H1 (cell line): ENCODE measurements at regions not wholly inside any gene's neighbourhood (a gene's known extent, or its start where the extent isn't known, plus 50 kb on each side); places are given as distances from the start of the nearest gene placed in this dataset.

ENCODE experiments used
- CTCF ChIA-PET: fragments of 300-600 bp; sonication (Branson Sonifier 250); formaldehyde crosslinking; loops from one replicate; lab custom pipeline; 2021; ENCODE audit not compliant: partially characterized antibody; lab: Charles Lee
- POLR2A ChIA-PET: fragments of 300-600 bp; sonication (Branson Sonifier 250); formaldehyde crosslinking; loops from one replicate; lab custom pipeline; 2021; ENCODE audit warnings: inconsistent platforms; ENCODE audit not compliant: partially characterized antibody; lab: Charles Lee
- DNase-seq, 2 experiments: peaks; one replicate each; pipeline versions ENCODE4 v3.0.0 to v3.0.0-alpha.2; 2010 to 2022; ENCODE audit warnings: low spot score in 2 of 2, low read depth in 1 of 2, mixed read lengths in 1 of 2
- FAIRE-seq: peaks from 2 replicates; lab custom pipeline; 2011; peaks lifted over from hg19 to GRCh38; lab: Jason Lieb, UNC
- H2AFZ ChIP-seq: 2 replicates; pipeline ENCODE4 v1.8.1; 2012; ENCODE audit warnings: low read length, inconsistent platforms
- H2AK5ac ChIP-seq: 2 replicates; pipeline ENCODE4 v1.6.1; 2013; ENCODE audit warnings: low read depth, low read length
- H2BK120ac ChIP-seq: replicated peaks from 2 replicates; pipeline ENCODE3; 2013; ENCODE audit warnings: low read depth, low read length, inconsistent platforms
- H2BK12ac ChIP-seq: 2 replicates; pipeline ENCODE4 v1.6.1; 2013; ENCODE audit warnings: low read depth, low read length
- H2BK15ac ChIP-seq: 2 replicates; pipeline ENCODE4 v1.6.1; 2013; ENCODE audit warnings: low read length
- H2BK20ac ChIP-seq: 2 replicates; pipeline ENCODE4 v1.6.1; 2013; ENCODE audit warnings: low read length
- H2BK5ac ChIP-seq: 2 replicates; pipeline ENCODE4 v1.6.1; 2013; ENCODE audit warnings: low read depth, low read length
- H3K14ac ChIP-seq: 2 replicates; pipeline ENCODE4 v1.6.1; 2013; ENCODE audit warnings: inconsistent platforms; ENCODE audit not compliant: insufficient read length
- H3K18ac ChIP-seq: 2 replicates; pipeline ENCODE4 v1.6.1; 2013; ENCODE audit warnings: low read length; ENCODE audit errors: extremely low read depth
- H3K23ac ChIP-seq: 2 replicates; pipeline ENCODE4 v1.6.1; 2013; ENCODE audit warnings: inconsistent platforms; ENCODE audit not compliant: insufficient read length
- H3K23me2 ChIP-seq: 2 replicates; pipeline ENCODE4 v1.6.1; 2013; ENCODE audit warnings: low read depth, low read length
- H3K27ac ChIP-seq: 2 replicates; pipeline ENCODE4 v1.6.1; 2011; ENCODE audit warnings: low read depth, low read length, inconsistent platforms
- H3K27me3 ChIP-seq, 4 experiments: replicated peaks in 1 of 4; 1 replicate in 1 of 4; 2 replicates in 3 of 4; pipeline versions ENCODE4 v1.6.1 to v1.8.1; 2011 to 2013; ENCODE audit warnings: low read length in 3 of 4, mild to moderate bottlenecking in 3 of 4, inconsistent platforms in 2 of 4, mixed read lengths in 2 of 4, moderate library complexity in 1 of 4; ENCODE audit not compliant: control insufficient read depth in 3 of 4, insufficient read depth in 3 of 4; ENCODE audit errors: extremely low read depth in 1 of 4
- H3K36me3 ChIP-seq, 4 experiments: 2 replicates each; pipeline versions ENCODE4 v1.6.1 to v1.8.1; 2011 to 2013; ENCODE audit warnings: mild to moderate bottlenecking in 4 of 4, low read length in 3 of 4, moderate library complexity in 2 of 4, control low read depth in 1 of 4, inconsistent platforms in 1 of 4; ENCODE audit not compliant: insufficient read depth in 4 of 4, control insufficient read depth in 2 of 4
- H3K4ac ChIP-seq: replicated peaks from 2 replicates; pipeline ENCODE3; 2013; ENCODE audit warnings: low read length, low read depth, mixed read lengths, inconsistent platforms; ENCODE audit not compliant: insufficient read length
- H3K4me1 ChIP-seq, 4 experiments: replicated peaks in 1 of 4; 1 replicate in 1 of 4; 2 replicates in 3 of 4; pipeline versions ENCODE4 v1.6.1 to v1.8.1; 2011 to 2013; ENCODE audit warnings: low read length in 3 of 4, inconsistent platforms in 2 of 4, mixed read lengths in 1 of 4; ENCODE audit not compliant: insufficient read depth in 4 of 4, control insufficient read depth in 3 of 4
- H3K4me2 ChIP-seq, 2 experiments: 2 replicates each; pipeline versions ENCODE4 v1.6.1 to v1.8.1; 2011 to 2013; ENCODE audit warnings: low read depth in 2 of 2, low read length in 2 of 2, control low read depth in 1 of 2, inconsistent platforms in 1 of 2, mild to moderate bottlenecking in 1 of 2; ENCODE audit not compliant: insufficient read depth in 1 of 2
- H3K4me3 ChIP-seq, 4 experiments: fragments of 200-600, 300-600 bp in 1 of 4; sonication (generic), shearing (Covaris generic), sonication (Bioruptor Twin) in 1 of 4; 2 replicates each; pipeline versions ENCODE4 v1.5.1 to v1.8.1; 2011 to 2016; ENCODE audit warnings: low read length in 4 of 4, low read depth in 3 of 4, control low read depth in 2 of 4, inconsistent platforms in 2 of 4, mild to moderate bottlenecking in 2 of 4, mixed read lengths in 1 of 4, moderate library complexity in 1 of 4; ENCODE audit not compliant: insufficient read depth in 2 of 4; ENCODE audit errors: extremely low read depth in 1 of 4
- H3K56ac ChIP-seq: replicated peaks from 2 replicates; pipeline ENCODE3; 2013; ENCODE audit warnings: low read depth, mild to moderate bottlenecking, mixed read lengths, low read length, inconsistent platforms; ENCODE audit not compliant: insufficient read length
- H3K79me1 ChIP-seq: 2 replicates; pipeline ENCODE4 v1.6.1; 2013; ENCODE audit warnings: low read depth, low read length, control low read depth
- H3K79me2 ChIP-seq, 2 experiments: 2 replicates each; pipeline versions ENCODE4 v1.6.1 to v1.8.1; 2012 to 2013; ENCODE audit warnings: low read length in 2 of 2, mild to moderate bottlenecking in 2 of 2, inconsistent platforms in 1 of 2; ENCODE audit not compliant: insufficient read depth in 2 of 2, control insufficient read depth in 1 of 2
- H3K9ac ChIP-seq, 4 experiments: replicated peaks in 1 of 4; 1 replicate in 1 of 4; 2 replicates in 3 of 4; pipeline versions ENCODE4 v1.6.1 to v1.8.1; 2011 to 2013; ENCODE audit warnings: low read depth in 3 of 4, low read length in 3 of 4, control low read depth in 2 of 4, mild to moderate bottlenecking in 2 of 4, moderate library complexity in 2 of 4, inconsistent platforms in 1 of 4; ENCODE audit errors: extremely low read depth in 1 of 4
- H3K9me3 ChIP-seq, 2 experiments: 2 replicates each; pipeline versions ENCODE4 v1.6.1 to v1.8.1; 2012 to 2013; ENCODE audit warnings: mild to moderate bottlenecking in 2 of 2, moderate library complexity in 2 of 2, control low read depth in 1 of 2, inconsistent platforms in 1 of 2, low read depth in 1 of 2, low read length in 1 of 2, mixed read lengths in 1 of 2; ENCODE audit not compliant: insufficient read depth in 2 of 2
- H4K20me1 ChIP-seq, 2 experiments: replicated peaks in 1 of 2; 2 replicates each; pipeline versions ENCODE3 to v1.8.1; 2011 to 2013; ENCODE audit warnings: inconsistent platforms in 2 of 2, low read length in 2 of 2, mild to moderate bottlenecking in 1 of 2; ENCODE audit not compliant: insufficient read depth in 2 of 2, control insufficient read depth in 1 of 2
- H4K5ac ChIP-seq: 2 replicates; pipeline ENCODE4 v1.6.1; 2013; ENCODE audit warnings: low read length, low read depth, mixed read lengths, inconsistent platforms; ENCODE audit not compliant: insufficient read length
- H4K8ac ChIP-seq: 2 replicates; pipeline ENCODE4 v1.8.0; 2013; ENCODE audit warnings: mild to moderate bottlenecking, moderate library complexity, low read length, inconsistent platforms; ENCODE audit not compliant: insufficient read depth; ENCODE audit errors: extremely low read depth
- H4K91ac ChIP-seq: replicated peaks from 2 replicates; pipeline ENCODE3; 2013; ENCODE audit warnings: low read length, mixed read lengths, inconsistent platforms; ENCODE audit not compliant: insufficient read length
- BCL11A ChIP-seq, 2 experiments: IDR thresholded peaks; one replicate each; pipeline ENCODE4 v1.6.1; 2011; ENCODE audit warnings: low read depth in 2 of 2, low read length in 2 of 2, mild to moderate bottlenecking in 2 of 2
- CREB1 ChIP-seq: IDR thresholded peaks from 2 replicates; pipeline ENCODE4 v1.6.1; 2012; ENCODE audit warnings: inconsistent platforms
- EP300 ChIP-seq, 2 experiments: IDR thresholded peaks; 1 replicate in 1 of 2; 2 replicates in 1 of 2; pipeline ENCODE4 v1.6.1; 2011 to 2012; ENCODE audit warnings: low read depth in 2 of 2, low read length in 2 of 2, mild to moderate bottlenecking in 2 of 2, borderline replicate concordance in 1 of 2, inconsistent platforms in 1 of 2, moderate library complexity in 1 of 2
- GABPA ChIP-seq: IDR thresholded peaks from 2 replicates; pipeline ENCODE4 v1.6.1; 2011; ENCODE audit warnings: mild to moderate bottlenecking, low read length, moderate library complexity, borderline replicate concordance; ENCODE audit not compliant: insufficient read depth
- GTF2F1 ChIP-seq: IDR thresholded peaks from 2 replicates; pipeline ENCODE4 v1.6.1; 2012; ENCODE audit warnings: low read depth, low read length, improper control_type of control experiment, borderline replicate concordance
- KDM1A ChIP-seq: fragments of 200-600, 300-600 bp; sonication (generic); IDR thresholded peaks from 2 replicates; pipeline ENCODE4 v1.7.1; 2016; ENCODE audit warnings: mild to moderate bottlenecking, low read length, borderline replicate concordance
- NANOG ChIP-seq: IDR thresholded peaks from 2 replicates; pipeline ENCODE4 v1.6.1; 2011; ENCODE audit warnings: low read length, low read depth, mild to moderate bottlenecking, inconsistent platforms; ENCODE audit not compliant: insufficient read depth, poor library complexity, severe bottlenecking
- PHF8 ChIP-seq: fragments of 200-600 bp; sonication (generic); conservative IDR thresholded peaks from 2 replicates; pipeline ENCODE4 v1.7.1; 2012; ENCODE audit warnings: low read depth, mild to moderate bottlenecking, inconsistent platforms, low read length, moderate library complexity
- POLR2AphosphoS5 ChIP-seq: IDR thresholded peaks from 2 replicates; pipeline ENCODE4 v1.6.1; 2011; ENCODE audit warnings: low read depth, low read length
- SAP30 ChIP-seq: fragments of 300-600 bp; sonication (generic); IDR thresholded peaks from 2 replicates; pipeline ENCODE4 v1.7.1; 2012; ENCODE audit warnings: low read length, moderate library complexity, mild to moderate bottlenecking, inconsistent platforms; ENCODE audit not compliant: insufficient read depth, insufficient replicate concordance
- SIX5 ChIP-seq: IDR thresholded peaks from 2 replicates; pipeline ENCODE4 v1.6.1; 2011; ENCODE audit warnings: mild to moderate bottlenecking, low read depth, low read length
- TAF1 ChIP-seq: IDR thresholded peaks from 2 replicates; pipeline ENCODE4 v1.6.1; 2011; ENCODE audit warnings: mild to moderate bottlenecking, low read depth, low read length
- TEAD4 ChIP-seq: IDR thresholded peaks from 2 replicates; pipeline ENCODE4 v1.6.1; 2012; ENCODE audit warnings: low read depth, low read length, inconsistent platforms, mixed read lengths
- WGBS, 2 experiments: shearing (Covaris generic) in 1 of 2; methylation state at CpG; one replicate each; pipeline versions ENCODE4 v1.1.6 to v1.1.7; 2013 to 2015; ENCODE audit warnings: low lambda C conversion rate in 2 of 2, mixed read lengths in 2 of 2, inconsistent platforms in 1 of 2, low coverage in 1 of 2, missing lambda C conversion rate in 1 of 2; ENCODE audit not compliant: insufficient replicate concordance in 2 of 2, insufficient coverage in 1 of 2, insufficient read length in 1 of 2; ENCODE audit errors: extremely low coverage in 1 of 2, missing lambda C conversion rate in 1 of 2; 5-methylcytosine and 5-hydroxymethylcytosine counted together

GRCh38 chr7:17546592-17546991 is 248.1 kb downstream of the AHR start:
- no peak for DNase-seq
- H3K4ac ChIP-seq = no peak overlapping the region
- H4K5ac ChIP-seq = no peak overlapping the region
- no peaks in the 10 kb centered on the region for H3K79me1 ChIP-seq
- no peak overlapping the region for H2BK5ac ChIP-seq
- no peak overlapping the region for H2BK15ac ChIP-seq
- no peak overlapping the region for H3K23ac ChIP-seq
- no peak overlapping the region for H2AK5ac ChIP-seq
- H3K23me2 ChIP-seq = no peaks in the 10 kb centered on the region
- CTCF ChIA-PET = interaction anchor here (0.6 to 1.3 kb wide), 4 partner anchors 12 to 533 kb away, joined by 3 to 7 read pairs (median 4); no protein-coding TSS in a partner anchor
- H3K36me3 ChIP-seq = no peaks in the 10 kb centered on the region
- no peaks in the 10 kb centered on the region for H3K4me1 ChIP-seq
- no peak overlapping the region for H2BK12ac ChIP-seq
- WGBS, 2 experiments = 82% methylated on average over 1 of the region's 1 CpG; no CpG with 5 or more reads in 1 of the 2 experiments
- FAIRE-seq = no peak
- no peaks in the 10 kb centered on the region for H4K20me1 ChIP-seq
- POLR2A ChIA-PET = no interaction called here
- no peak overlapping the region for H2BK20ac ChIP-seq
- H2AFZ ChIP-seq = no peak overlapping the region
- no peak overlapping the region for H2BK120ac ChIP-seq
- no peak overlapping the region for H3K14ac ChIP-seq
- H3K79me2 ChIP-seq = no peaks in the 10 kb centered on the region
- no peak overlapping the region for H3K27ac ChIP-seq
- H3K27me3 ChIP-seq = no peaks in the 10 kb centered on the region
- H3K9ac ChIP-seq = no peak overlapping the region
- H4K8ac ChIP-seq = no peak overlapping the region
- H3K56ac ChIP-seq = no peak overlapping the region
- H3K18ac ChIP-seq = no peak overlapping the region
- no peak overlapping the region for H3K4me2 ChIP-seq
- H4K91ac ChIP-seq = no peak overlapping the region
- H3K4me3 ChIP-seq = no peak overlapping the region
- no peaks in the 10 kb centered on the region for H3K9me3 ChIP-seq
- TF ChIP-seq PHF8 (no peak), SIX5 (no peak), EP300 (IDR thresholded peaks at IDR 0.05; ENCODE audit: borderline replicate concordance in 1 of 2, low read depth in 2 of 2, low read length in 2 of 2) (no peak), SAP30 (no peak), TAF1 (no peak), GTF2F1 (no peak), GABPA (no peak), CREB1 (no peak), POLR2AphosphoS5 (no peak), NANOG (no peak), TEAD4 (no peak), BCL11A (IDR thresholded peaks at IDR 0.05; ENCODE audit: low read depth in 2 of 2, low read length in 2 of 2) (no peak), KDM1A (no peak)
